ENCODE measurements at regions not wholly inside any gene's neighbourhood (a gene's known extent, or its start where the extent isn't known, plus 50 kb on each side); places are given as distances from the start of the nearest gene placed in this dataset.

DNA sequence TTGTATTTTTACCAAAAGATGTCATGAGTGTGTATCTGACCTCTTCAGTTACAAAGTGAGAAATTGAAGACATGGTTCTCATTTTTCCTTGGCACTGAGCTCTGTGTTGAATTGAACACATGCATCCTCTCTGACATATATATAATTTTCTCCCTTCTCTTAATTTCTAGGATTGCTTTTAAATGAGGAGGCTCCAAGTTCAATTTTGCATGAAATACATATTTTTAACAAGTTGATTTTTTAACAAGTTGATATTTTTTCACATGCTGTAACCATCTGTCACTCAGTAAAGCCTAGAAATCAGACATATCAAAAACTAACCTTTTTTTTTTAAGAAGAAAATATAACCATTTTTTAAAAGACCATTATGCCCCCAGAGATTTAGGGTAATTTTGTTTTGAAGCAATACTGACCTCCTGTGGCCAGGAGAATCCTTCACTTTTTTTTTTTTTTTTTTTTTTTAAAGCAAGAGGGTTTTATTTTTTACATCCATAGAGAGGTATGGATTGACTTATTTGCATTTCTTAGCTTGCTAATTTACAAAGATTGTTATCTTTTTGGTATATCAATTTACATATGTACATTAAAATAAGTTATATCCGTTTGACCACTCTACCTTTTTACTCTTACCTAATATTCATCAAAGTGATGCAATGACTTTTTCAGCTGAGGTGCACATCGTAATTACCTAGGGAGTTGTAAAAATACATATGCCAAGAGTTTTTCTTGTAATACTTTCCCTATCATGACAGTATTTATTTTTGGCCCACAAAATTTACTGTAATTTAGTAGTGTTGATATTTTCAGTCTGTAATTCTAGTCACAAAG is 161.8 kb downstream of the SOCS6 start:
- no peak for DNase-seq (ENCODE audit: low read depth in 3 of 3, low spot score in 2 of 3)

DNA sequence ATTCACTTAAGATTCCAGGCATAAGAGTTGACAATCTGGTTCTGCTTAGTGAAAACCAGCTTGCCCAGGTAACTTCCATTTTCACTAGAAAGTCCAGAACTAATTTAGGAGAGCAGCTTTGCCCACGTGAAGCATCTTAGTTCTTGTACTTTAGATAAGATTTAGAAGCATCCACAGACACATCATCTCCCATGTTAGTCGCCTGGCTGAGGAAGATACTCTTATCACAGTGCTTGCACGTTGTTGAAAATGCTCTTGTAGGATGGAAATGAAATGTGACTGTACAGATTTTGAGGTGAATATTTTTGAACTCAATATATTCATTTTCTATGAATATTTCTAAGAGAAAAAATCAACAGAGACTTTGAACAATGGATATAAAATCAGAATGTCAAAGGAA is 159.7 kb downstream of the SOCS6 start:
- DNase-seq (ENCODE audit: low read depth in 3 of 3, low spot score in 2 of 3) = no peak

DNA sequence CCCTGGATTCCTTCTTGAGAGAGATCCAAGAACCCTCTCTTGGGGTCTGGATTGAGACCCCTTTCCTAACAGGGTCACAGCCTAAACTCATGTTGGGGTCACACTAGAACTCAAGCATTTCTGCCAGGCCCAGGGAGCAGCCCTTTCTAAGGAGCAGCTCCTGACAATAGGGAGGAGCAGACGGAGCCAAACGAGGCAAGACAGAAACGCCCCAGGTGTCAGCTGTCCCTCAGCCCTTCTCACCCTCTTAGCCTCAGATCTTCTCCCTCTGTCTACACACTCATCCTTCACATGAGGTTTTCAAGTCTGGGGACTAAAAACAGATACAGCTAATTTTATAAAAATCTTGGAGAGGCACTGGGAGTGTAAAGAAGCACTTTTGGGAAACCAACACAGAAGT is 157.2 kb downstream of the SOCS6 start:
- DNase-seq (ENCODE audit: low read depth in 3 of 3, low spot score in 2 of 3) = no peak

GRCh38 chr18:70442933-70443332 is 154.1 kb downstream of the SOCS6 start:
- no peak for DNase-seq (ENCODE audit: low read depth in 3 of 3, low spot score in 2 of 3)

GRCh38 chr18:70432804-70433400 is 144.1 kb downstream of the SOCS6 start:
- DNase-seq (ENCODE audit: low read depth in 3 of 3, low spot score in 2 of 3) = no peak

- DNase-seq (ENCODE audit: low read depth in 3 of 3, low spot score in 2 of 3) = no peak
Measured at GRCh38 chr18:70431203-70431624, 142.4 kb downstream of the SOCS6 start.

- no peak for DNase-seq (ENCODE audit: low read depth in 3 of 3, low spot score in 2 of 3)
Measured at GRCh38 chr18:70430501-70431173, 141.8 kb downstream of the SOCS6 start.

- no peak for DNase-seq (ENCODE audit: low read depth in 3 of 3, low spot score in 2 of 3)
Measured at GRCh38 chr18:70429847-70430500, 141.1 kb downstream of the SOCS6 start.

DNA sequence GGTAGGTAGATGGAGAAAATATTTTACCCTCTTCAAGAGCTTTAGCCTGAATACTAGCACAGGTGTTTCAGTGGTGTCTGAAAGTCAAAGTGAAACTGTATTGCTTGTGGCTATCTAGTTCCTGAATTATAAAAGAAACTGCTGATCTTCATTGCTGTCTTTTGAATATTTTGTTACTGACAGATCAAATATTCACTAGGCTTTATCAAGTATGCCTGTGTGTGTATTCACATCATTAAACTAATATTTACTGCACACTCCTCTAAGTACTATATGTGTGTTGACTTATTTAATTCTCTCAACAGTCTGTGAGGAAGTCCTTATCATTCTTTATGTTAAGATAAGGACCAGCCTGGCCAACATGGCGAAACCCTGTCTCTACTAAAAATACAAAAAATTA is 139.6 kb downstream of the SOCS6 start:
- no peak for DNase-seq (ENCODE audit: low read depth in 3 of 3, low spot score in 2 of 3)

- DNase-seq (ENCODE audit: low read depth in 3 of 3, low spot score in 2 of 3) = no peak
Measured at GRCh38 chr18:70426818-70427217, 138.0 kb downstream of the SOCS6 start.

DNA sequence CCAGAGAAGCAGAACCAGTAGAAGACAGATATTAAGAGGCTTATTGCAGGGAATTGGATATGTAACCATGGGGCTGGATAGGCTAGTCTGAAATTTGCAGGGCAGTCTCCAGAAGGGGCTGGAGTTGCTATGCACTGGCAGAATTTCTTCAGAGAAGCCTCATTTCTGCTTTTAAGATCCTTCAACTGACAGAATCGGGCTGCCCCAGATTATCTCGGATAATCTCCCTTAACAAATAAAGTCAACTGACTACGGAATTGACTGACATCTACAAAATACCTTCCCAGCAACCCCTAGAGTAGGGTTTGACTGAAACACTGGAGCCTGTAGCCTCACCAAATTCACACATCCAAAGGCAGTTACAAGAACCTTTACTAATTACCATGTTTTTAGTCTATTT is 136.4 kb downstream of the SOCS6 start:
- DNase-seq (ENCODE audit: low read depth in 3 of 3, low spot score in 2 of 3) = no peak

DNA sequence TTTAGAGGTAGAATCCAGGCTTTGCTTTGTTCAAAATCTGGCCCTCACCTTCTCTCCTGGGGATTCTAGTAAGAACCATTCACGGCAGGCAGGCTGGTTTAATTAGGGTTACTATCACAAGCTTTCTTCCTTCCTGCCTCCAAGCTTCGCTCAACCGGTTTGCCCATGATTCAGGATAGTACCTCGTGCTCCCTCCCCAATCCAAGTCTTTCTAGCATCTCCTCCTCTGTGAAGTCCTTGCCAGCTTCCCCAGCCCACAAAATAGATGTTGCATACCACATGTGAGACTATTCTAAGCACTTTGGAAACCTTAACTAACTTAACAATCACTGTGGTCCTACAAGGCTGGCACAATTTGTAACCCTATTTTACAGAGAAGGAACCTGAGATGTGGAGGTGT is 135.1 kb downstream of the SOCS6 start:
- DNase-seq (ENCODE audit: low read depth in 3 of 3, low spot score in 2 of 3) = no peak

DNA sequence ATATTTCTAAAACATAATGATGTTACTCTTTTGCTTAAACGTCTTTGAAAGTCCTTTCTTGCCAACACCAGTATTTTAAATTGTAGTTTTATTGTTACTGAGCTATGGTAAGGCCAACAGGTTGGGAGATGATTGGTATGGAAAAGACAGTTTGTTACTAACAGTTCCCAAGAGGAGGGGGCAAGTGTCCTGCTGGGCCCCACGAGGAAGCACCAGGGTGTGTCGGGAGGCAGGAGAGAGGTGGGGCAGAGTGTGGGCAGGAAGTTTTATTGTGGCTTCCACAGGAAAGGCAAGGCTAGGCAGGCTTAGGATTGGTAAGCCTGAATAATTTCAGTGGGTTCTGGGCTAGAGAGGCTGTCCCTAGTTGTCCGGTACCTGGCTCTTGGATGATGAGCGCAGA is 134.3 kb downstream of the SOCS6 start:
- DNase-seq (ENCODE audit: low read depth in 3 of 3, low spot score in 2 of 3) = no peak

DNA sequence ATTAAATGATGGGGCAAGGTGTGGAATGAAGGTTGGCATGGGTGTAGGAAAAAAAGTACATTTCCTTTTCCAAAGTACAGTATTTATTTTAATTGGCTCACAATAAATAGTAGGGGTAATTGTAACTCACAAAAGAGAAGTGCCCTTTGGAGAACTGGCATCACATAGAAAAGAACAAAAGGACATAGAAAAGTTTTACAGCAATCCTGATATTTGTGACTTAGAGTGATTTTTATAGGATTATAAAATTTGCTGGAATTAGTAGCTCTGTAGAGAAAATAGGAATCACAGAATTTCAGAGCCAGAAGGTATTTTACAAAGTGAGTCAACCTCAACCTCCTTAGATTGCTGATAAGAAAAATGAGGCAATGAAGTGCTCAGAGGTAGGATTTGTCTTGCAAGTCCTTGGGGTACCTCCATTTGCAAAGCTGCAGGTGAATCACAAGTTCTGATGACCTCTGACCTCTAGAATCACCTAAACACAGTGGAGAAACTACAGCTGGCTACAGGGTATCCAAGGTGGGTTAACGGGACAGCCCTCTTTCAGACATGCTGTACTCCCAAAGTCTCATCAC is 133.6 kb downstream of the SOCS6 start:
- DNase-seq (ENCODE audit: low read depth in 3 of 3, low spot score in 2 of 3) = no peak

- DNase-seq (ENCODE audit: low read depth in 3 of 3, low spot score in 2 of 3) = peak in 1 of 3 donors; percentile 10
Measured at GRCh38 chr18:70421471-70422390, 132.9 kb downstream of the SOCS6 start.

DNA sequence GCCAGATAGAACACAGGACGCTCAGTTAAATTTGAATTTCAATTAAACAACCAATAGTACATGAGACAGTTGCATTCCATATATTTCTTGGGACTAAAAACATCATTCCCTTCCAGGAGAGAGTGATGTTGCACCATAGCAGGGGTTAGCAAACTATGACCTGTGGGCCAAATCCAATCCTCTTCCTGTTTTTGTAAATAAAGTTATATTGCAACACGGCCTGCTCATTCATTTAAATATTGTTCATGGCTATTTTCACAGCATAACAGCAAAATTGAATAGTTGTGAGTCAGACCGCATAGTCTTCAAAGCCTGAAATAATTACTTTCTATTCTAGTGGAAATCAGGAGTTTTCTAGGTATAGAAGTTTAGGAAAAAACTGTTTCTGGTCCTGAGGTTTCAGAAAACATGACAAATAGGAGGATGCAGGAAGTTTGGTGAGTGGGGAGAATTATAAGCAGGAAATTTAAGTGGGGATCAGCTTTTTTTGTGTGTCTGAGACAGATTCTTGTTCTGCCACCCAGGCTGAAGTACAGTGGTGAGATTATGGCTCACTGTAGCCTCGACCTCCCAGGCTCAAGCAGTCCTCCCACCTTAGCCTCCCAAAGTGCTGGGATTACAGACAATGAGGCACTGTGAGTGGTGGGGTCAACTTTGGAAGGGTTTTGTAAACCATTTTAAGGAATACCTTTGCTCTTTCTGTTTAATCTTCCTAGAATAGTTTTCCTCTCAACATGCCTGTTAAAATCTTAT is 131.5 kb downstream of the SOCS6 start:
- no peak for DNase-seq (ENCODE audit: low read depth in 3 of 3, low spot score in 2 of 3)

DNA sequence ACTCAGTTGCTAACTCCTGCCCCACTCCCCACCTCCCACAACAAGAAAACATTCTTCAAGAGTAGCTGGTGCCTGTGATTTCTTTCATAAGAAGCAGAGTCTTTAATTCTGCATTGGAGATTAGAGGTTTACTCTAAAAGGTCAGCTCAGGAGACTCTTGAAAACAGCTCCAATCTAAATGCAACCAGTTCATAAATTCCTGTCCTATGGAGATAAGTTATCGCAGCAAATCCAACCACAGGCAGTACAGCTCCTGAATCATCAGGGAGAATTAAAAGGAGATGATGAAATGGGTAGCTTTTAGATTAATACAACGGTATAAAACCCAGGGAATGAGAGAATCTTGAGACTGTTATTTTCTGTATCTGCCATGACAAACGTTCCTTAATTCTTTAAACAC is 130.7 kb downstream of the SOCS6 start:
- no peak for DNase-seq (ENCODE audit: low read depth in 3 of 3, low spot score in 2 of 3)

GRCh38 chr18:70418546-70419311 is 129.9 kb downstream of the SOCS6 start:
- no peak for DNase-seq (ENCODE audit: low read depth in 3 of 3, low spot score in 2 of 3)
